AG09309 (cell line): ENCODE measurements at regions not wholly inside any gene's neighbourhood (a gene's known extent, or its start where the extent isn't known, plus 50 kb on each side); places are given as distances from the start of the nearest gene placed in this dataset.

Experiments
- DNase-seq: peaks from one replicate; pipeline ENCODE4 v3.0.0-alpha.2; 2010; ENCODE audit warnings: low read depth
- H3K4me3 ChIP-seq: 2 replicates; pipeline ENCODE4 v1.5.1; 2011; ENCODE audit warnings: mild to moderate bottlenecking, low read depth, low read length, moderate library complexity; ENCODE audit not compliant: control insufficient read depth
- TF ChIP-seq, protein P1 (sequence below): IDR thresholded peaks from 2 replicates; pipeline ENCODE4 v1.5.1; 2011; ENCODE audit warnings: mild to moderate bottlenecking, low read depth, low read length, inconsistent platforms; ENCODE audit not compliant: insufficient read depth, control insufficient read depth; ENCODE audit errors: missing control alignments

DNA sequence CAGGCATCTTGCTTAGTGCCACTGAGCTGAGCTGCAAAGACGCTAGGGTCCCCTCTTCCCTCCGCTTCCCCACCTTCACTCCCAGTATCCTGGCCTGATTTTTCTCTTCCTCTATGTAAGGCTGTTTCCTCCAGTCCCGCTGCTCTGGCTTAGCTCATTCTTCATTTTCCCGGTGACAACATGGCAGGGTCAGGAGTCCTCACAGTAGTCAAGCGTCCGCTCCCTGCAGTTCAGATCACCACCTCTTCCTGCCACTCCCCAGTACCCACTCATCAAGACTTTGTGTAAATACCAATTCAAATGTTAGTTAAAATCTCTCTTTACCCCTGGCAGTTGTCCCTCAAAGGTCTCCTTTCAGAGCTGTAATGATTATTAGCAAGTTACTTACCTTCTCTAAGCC is 650.4 kb upstream of the CELF2 start:
- TF ChIP-seq, protein P1, sequence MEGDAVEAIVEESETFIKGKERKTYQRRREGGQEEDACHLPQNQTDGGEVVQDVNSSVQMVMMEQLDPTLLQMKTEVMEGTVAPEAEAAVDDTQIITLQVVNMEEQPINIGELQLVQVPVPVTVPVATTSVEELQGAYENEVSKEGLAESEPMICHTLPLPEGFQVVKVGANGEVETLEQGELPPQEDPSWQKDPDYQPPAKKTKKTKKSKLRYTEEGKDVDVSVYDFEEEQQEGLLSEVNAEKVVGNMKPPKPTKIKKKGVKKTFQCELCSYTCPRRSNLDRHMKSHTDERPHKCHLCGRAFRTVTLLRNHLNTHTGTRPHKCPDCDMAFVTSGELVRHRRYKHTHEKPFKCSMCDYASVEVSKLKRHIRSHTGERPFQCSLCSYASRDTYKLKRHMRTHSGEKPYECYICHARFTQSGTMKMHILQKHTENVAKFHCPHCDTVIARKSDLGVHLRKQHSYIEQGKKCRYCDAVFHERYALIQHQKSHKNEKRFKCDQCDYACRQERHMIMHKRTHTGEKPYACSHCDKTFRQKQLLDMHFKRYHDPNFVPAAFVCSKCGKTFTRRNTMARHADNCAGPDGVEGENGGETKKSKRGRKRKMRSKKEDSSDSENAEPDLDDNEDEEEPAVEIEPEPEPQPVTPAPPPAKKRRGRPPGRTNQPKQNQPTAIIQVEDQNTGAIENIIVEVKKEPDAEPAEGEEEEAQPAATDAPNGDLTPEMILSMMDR, result no peak
- H3K4me3 ChIP-seq, result no peak overlapping the region
- no peak for DNase-seq

DNA sequence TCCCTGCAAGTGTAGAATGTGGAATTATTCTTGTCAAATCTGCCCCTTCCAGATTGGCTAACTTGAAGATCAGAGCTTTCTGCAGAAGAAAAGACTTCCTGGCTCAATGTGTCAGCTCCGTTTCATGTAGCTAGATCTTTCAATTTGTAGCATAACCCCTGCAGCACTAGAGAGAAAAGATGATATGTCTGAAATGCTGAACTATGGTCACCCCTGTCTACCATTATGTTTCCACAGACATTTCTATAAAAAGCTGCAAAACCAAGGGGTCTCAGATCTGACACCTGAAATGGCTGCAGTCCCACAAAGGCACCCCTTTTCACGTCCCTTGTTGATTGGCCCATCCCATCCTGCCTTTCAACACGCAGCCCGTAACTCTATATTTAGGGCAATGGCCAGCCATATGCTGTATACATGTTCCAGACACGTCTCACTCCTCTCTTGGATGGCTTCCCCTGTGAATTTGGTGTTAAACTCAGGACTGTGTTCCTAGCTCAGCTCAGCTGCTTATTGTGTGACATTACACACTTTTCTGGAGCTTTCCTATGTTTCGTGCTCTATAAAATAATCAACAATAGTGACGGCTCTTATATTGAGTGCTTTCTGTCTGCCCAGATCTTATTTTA is 648.6 kb upstream of the CELF2 start:
- H3K4me3 ChIP-seq, result no peak overlapping the region
- TF ChIP-seq, protein P1, result no peak
- no peak for DNase-seq

DNA sequence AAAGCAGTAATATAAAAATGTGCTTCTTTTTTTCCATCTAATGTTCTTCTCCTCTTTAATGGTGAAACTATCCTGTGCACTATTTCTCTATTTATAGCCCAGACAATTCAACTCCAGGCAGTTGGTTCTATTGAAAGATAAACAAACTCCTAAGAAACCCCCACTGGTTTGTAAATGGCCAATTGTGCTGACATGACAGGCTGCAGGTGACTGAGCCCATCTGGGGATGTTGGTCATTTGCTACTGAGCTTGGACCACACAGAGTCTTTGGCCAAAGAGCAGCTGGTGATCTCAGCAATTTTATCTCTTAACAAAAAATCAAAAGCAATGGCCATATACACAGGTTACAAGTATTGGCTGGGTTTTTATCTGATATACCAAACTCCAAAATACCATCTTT is 631.8 kb upstream of the CELF2 start:
- no peak for DNase-seq
- no peak overlapping the region for H3K4me3 ChIP-seq
- TF ChIP-seq, protein P1, result no peak

DNA sequence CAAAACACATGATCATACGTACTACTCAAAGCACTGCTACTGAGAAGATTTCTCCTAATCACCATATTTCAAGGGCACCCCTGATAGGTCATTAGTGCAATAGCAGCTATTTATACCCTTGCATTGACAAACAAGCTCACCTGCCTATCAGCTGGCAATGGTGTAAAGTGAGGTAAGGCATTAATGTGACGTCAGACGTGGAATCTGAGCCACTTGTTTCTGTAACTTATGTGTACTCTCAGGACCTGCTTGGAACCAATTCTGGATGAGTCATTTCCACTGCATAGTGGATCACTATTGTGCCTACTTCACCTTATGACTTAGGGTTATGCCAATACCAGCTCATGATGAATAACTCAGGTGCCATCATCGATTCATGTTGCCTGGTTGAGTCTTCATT is 628.5 kb upstream of the CELF2 start:
- DNase-seq, result no peak
- TF ChIP-seq, protein P1, result no peak
- no peak overlapping the region for H3K4me3 ChIP-seq

DNA sequence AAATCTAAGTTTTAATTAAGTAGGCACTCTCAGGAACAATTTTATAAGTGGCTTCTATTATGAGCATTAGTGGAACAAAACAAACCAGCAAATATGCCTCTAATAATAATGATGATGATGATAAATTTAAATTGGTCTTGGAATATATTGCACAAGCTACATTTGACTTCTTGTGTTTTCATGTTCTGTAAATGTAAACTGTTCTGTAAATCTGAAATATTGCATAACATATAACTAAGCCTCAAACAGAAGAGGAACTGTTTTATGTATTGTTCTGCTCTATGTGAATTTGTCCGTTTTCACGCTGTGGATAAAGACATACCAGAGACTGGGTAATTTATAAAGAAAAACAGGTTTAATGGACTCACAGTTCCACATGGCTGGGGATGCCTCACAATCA is 625.2 kb upstream of the CELF2 start:
- no peak overlapping the region for H3K4me3 ChIP-seq
- DNase-seq, result no peak
- TF ChIP-seq, protein P1, result no peak

DNA sequence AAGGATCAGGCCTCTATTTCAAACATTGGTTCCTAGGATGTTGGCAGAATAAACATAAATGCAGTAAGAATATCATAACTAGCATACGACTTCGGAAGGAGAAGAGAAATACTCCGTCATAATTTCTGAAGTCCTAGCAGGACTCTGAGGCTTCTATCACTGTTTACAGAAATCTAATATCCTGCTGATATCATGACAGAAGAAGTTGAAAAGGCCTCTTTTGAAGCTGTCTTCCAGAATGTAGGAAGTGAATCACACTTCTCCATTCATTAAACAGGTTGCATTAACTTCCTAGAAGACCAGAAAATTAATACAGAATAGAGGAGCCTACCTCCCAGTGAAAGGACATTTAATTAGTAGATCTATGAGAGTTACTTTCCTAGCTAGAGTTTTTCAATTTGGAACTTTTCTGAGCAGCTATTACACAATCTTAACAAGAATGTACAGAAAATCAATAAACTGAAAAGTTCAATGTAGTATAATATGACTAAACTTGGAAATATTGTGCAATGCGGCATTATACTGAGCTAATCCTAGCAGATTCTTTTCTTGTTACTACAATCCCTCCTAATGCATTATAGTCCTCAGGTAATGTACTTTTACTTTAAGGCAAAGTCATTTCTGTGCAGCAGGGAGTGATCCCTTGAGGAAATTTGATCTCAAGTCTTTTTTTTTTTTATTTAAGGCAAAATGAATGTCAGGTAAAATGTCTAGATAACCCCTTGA is 622.6 kb upstream of the CELF2 start:
- DNase-seq, result no peak
- TF ChIP-seq, protein P1, result no peak
- H3K4me3 ChIP-seq, result no peak overlapping the region
